HCT116 (cell line): ENCODE measurements at regions not wholly inside any gene's neighbourhood (a gene's known extent, or its start where the extent isn't known, plus 50 kb on each side); places are given as distances from the start of the nearest gene placed in this dataset.

ENCODE experiments used
- ATAC-seq: fragments of 200-7000 bp; cut with Tn5 transposase; 2 replicates; pipeline ENCODE4 v1.9.1; 2020; ENCODE audit warnings: mild to moderate bottlenecking, moderate library complexity
- BruUV-seq: library from RNA; stranded (reverse); fragments of 400-500 nt; replicated peaks from 2 replicates; lab custom pipeline; 2021; lab: Mats Ljungman, UMichigan
- CTCF ChIA-PET: fragments of 300-600 bp; sonication (Branson Sonifier 250); formaldehyde crosslinking; loops from one replicate; lab custom pipeline; 2021; ENCODE audit warnings: antibody characterized with exemption; lab: Charles Lee
- POLR2A ChIA-PET: fragments of 300-600, 350-600 bp; sonication (Branson Sonifier 250); formaldehyde crosslinking; loops from one replicate; lab custom pipeline; 2021; ENCODE audit warnings: antibody characterized with exemption; lab: Charles Lee
- RAD21 ChIA-PET, 2 experiments: fragments of 300-600 bp; sonication (Branson Sonifier 250); formaldehyde crosslinking; loops; one replicate each; lab custom pipeline; 2023; ENCODE audit warnings: low total read pairs in 2 of 2; ENCODE audit not compliant: uncharacterized antibody in 2 of 2, unreplicated experiment in 2 of 2, low non-redundant PET in 1 of 2; lab: Charles Lee
- DNase-seq: peaks from one replicate; pipeline ENCODE4 v3.0.0-alpha.2; 2010; ENCODE audit warnings: low read depth, low spot score
- H2AFZ ChIP-seq: fragments of 200-600 bp; shearing (Covaris generic), sonication (generic); 2 replicates; pipeline ENCODE4 v1.6.1; 2017; ENCODE audit warnings: low read depth, mixed run types, mixed read lengths, antibody characterized with exemption, low read length; ENCODE audit not compliant: poor library complexity, severe bottlenecking
- H3K27ac ChIP-seq: 2 replicates; pipeline ENCODE4 v1.5.1; 2012; ENCODE audit warnings: low read depth, low read length
- H3K27me3 ChIP-seq: fragments of 200-600 bp; sonication (generic); 2 replicates; pipeline ENCODE4 v1.6.1; 2016; ENCODE audit warnings: mixed run types, low read length, mixed read lengths; ENCODE audit not compliant: insufficient read depth
- H3K36me3 ChIP-seq, 2 experiments: fragments of 200-500 bp in 1 of 2; fragments of 200-600 bp in 1 of 2; sonication (Bioruptor generic) in 1 of 2; sonication (generic) in 1 of 2; 2 replicates each; pipeline versions ENCODE4 v1.5.1 to v1.6.1; 2014 to 2016; ENCODE audit warnings: low read length in 2 of 2, inconsistent platforms in 1 of 2, mixed read lengths in 1 of 2, mixed run types in 1 of 2; ENCODE audit not compliant: insufficient read depth in 2 of 2, control insufficient read depth in 1 of 2
- H3K4me1 ChIP-seq, 2 experiments: fragments of 200-600 bp in 1 of 2; sonication (generic) in 1 of 2; 2 replicates each; pipeline versions ENCODE4 v1.5.1 to v1.6.1; 2012 to 2017; ENCODE audit warnings: low read length in 2 of 2, inconsistent platforms in 1 of 2, mild to moderate bottlenecking in 1 of 2, mixed read lengths in 1 of 2, mixed run types in 1 of 2, moderate library complexity in 1 of 2; ENCODE audit not compliant: insufficient read depth in 2 of 2, control insufficient read depth in 1 of 2
- H3K4me2 ChIP-seq: fragments of 200-600 bp; sonication (generic); 2 replicates; pipeline ENCODE4 v1.6.1; 2017; ENCODE audit warnings: mixed run types, low read length, mixed read lengths
- H3K4me3 ChIP-seq, 2 experiments: fragments of 200-600 bp in 1 of 2; sonication (generic) in 1 of 2; replicated peaks in 1 of 2; 2 replicates each; pipeline ENCODE4 v1.5.1; 2011 to 2016; ENCODE audit warnings: low read length in 2 of 2, control low read depth in 1 of 2, low read depth in 1 of 2, mild to moderate bottlenecking in 1 of 2, mixed read lengths in 1 of 2, mixed run types in 1 of 2
- H3K79me2 ChIP-seq: fragments of 200-600 bp; sonication (generic); 2 replicates; pipeline ENCODE4 v1.6.1; 2017; ENCODE audit warnings: mild to moderate bottlenecking, mixed run types, low read length, moderate library complexity, mixed read lengths; ENCODE audit not compliant: insufficient read depth
- H3K9ac ChIP-seq: fragments of 200-600 bp; sonication (generic); 2 replicates; pipeline ENCODE4 v1.6.1; 2016; ENCODE audit warnings: low read length, mixed read lengths
- H3K9me2 ChIP-seq: fragments of 200-600 bp; sonication (generic), shearing (Covaris generic); 2 replicates; pipeline ENCODE4 v1.6.1; 2017; ENCODE audit warnings: mixed run types, mild to moderate bottlenecking, moderate library complexity; ENCODE audit not compliant: insufficient read depth
- H3K9me3 ChIP-seq, 2 experiments: fragments of 200-500 bp in 1 of 2; fragments of 200-600 bp in 1 of 2; sonication (Bioruptor generic) in 1 of 2; sonication (generic) in 1 of 2; 2 replicates each; pipeline ENCODE4 v1.6.1; 2014 to 2017; ENCODE audit warnings: low read length in 2 of 2, mixed read lengths in 2 of 2, inconsistent platforms in 1 of 2, low read depth in 1 of 2, mild to moderate bottlenecking in 1 of 2, mixed run types in 1 of 2, moderate library complexity in 1 of 2; ENCODE audit not compliant: control insufficient read depth in 1 of 2, insufficient read depth in 1 of 2
- H4K20me1 ChIP-seq: fragments of 200-600 bp; sonication (generic), shearing (Covaris generic); 2 replicates; pipeline ENCODE4 v1.6.1; 2017; ENCODE audit warnings: mixed run types, mild to moderate bottlenecking, moderate library complexity; ENCODE audit not compliant: insufficient read depth
- CEBPB ChIP-seq: IDR thresholded peaks from 2 replicates; pipeline ENCODE4 v1.6.1; 2012; ENCODE audit warnings: low read depth
- EGR1 ChIP-seq: IDR thresholded peaks from 2 replicates; pipeline ENCODE4 v1.6.1; 2012; ENCODE audit warnings: low read depth
- ELF1 ChIP-seq: IDR thresholded peaks from 2 replicates; pipeline ENCODE4 v1.6.1; 2012; ENCODE audit warnings: low read depth, borderline replicate concordance
- EZH2 ChIP-seq: fragments of 200-600 bp; sonication (generic); IDR thresholded peaks from 2 replicates; pipeline ENCODE4 v1.6.1; 2017; ENCODE audit warnings: antibody characterized with exemption, mixed run types
- EZH2phosphoT487 ChIP-seq: fragments of 200-600 bp; IDR thresholded peaks from 2 replicates; pipeline ENCODE4 v1.6.1; 2018; ENCODE audit warnings: antibody characterized with exemption, borderline replicate concordance
- FOSL1 ChIP-seq: IDR thresholded peaks from 2 replicates; pipeline ENCODE4 v1.6.1; 2012; ENCODE audit warnings: low read depth
- JUND ChIP-seq: IDR thresholded peaks from 2 replicates; pipeline ENCODE4 v1.6.1; 2012
- POLR2A ChIP-seq: IDR thresholded peaks from 2 replicates; pipeline ENCODE4 v1.7.0; 2011; ENCODE audit warnings: borderline replicate concordance; ENCODE audit not compliant: insufficient read depth, insufficient read length; ENCODE audit errors: extremely low read depth
- POLR2AphosphoS5 ChIP-seq: IDR thresholded peaks from 2 replicates; pipeline ENCODE4 v1.6.1; 2011; ENCODE audit warnings: mild to moderate bottlenecking, low read depth, low read length, moderate library complexity
- RAD21 ChIP-seq: IDR thresholded peaks from 2 replicates; pipeline ENCODE4 v1.6.1; 2012; ENCODE audit warnings: low read depth, mild to moderate bottlenecking
- SIN3A ChIP-seq: IDR thresholded peaks from 2 replicates; pipeline ENCODE4 v1.6.1; 2012; ENCODE audit warnings: low read depth
- SP1 ChIP-seq: IDR thresholded peaks from 2 replicates; pipeline ENCODE4 v1.6.1; 2012; ENCODE audit warnings: low read depth
- SRF ChIP-seq: IDR thresholded peaks from 2 replicates; pipeline ENCODE4 v1.6.1; 2012; ENCODE audit warnings: low read depth
- TCF7L2 ChIP-seq: IDR thresholded peaks from 2 replicates; pipeline ENCODE4 v1.7.0; 2011; ENCODE audit warnings: borderline replicate concordance, inconsistent platforms; ENCODE audit not compliant: insufficient read depth, insufficient read length; ENCODE audit errors: extremely low read depth
- YY1 ChIP-seq: IDR thresholded peaks from 2 replicates; pipeline ENCODE4 v1.6.1; 2011; ENCODE audit warnings: low read length, low read depth, moderate library complexity, mild to moderate bottlenecking; ENCODE audit not compliant: insufficient replicate concordance; ENCODE audit errors: extremely low read depth
- ZFX ChIP-seq: fragments of 450-650 bp; IDR thresholded peaks from 2 replicates; pipeline ENCODE4 v1.6.1; 2017
- intact Hi-C: fragments of 100-400 bp; cut with micrococcal nuclease; formaldehyde crosslinking; loops from 2 replicates; pipeline ENCODE4 v1.10.0; 2022
- TF ChIP-seq, protein P1 (sequence below): IDR thresholded peaks from 2 replicates; pipeline ENCODE4 v1.6.1; 2012; ENCODE audit warnings: low read depth
- TF ChIP-seq, protein P2 (sequence below): IDR thresholded peaks from 2 replicates; pipeline ENCODE4 v1.6.1; 2012
- TF ChIP-seq, protein P3 (sequence below): IDR thresholded peaks from 2 replicates; pipeline ENCODE4 v1.6.1; 2011; ENCODE audit warnings: mild to moderate bottlenecking, low read length, moderate library complexity; ENCODE audit not compliant: insufficient replicate concordance; ENCODE audit errors: extremely low read depth
- TF ChIP-seq, protein P4 (sequence below): IDR thresholded peaks from 2 replicates; pipeline ENCODE4 v1.6.1; 2012

DNA sequence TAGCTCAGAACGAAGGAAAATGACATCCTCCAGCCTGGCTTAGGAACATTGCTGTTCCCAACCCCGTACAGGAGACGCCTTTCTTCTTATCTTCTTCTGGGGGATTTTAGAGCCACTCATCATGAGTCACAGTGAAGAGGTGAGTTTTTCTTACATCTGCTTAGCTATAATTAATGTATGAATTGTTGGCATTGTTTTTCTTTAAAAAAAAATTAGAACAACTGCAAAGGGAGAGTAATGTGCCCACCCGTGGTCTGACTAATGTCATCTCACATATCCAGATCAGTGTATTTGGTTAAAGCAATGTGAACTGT is 310.6 kb upstream of the TSHZ3 start:
- POLR2A ChIA-PET = no interaction called here
- no peak overlapping the region for H3K4me3 ChIP-seq
- BruUV-seq = no TSS peak
- intact Hi-C loops = no loop called here
- RAD21 ChIA-PET = no interaction called here
- H3K9ac ChIP-seq = no peak overlapping the region
- no peaks in the 10 kb centered on the region for H3K27me3 ChIP-seq
- H3K79me2 ChIP-seq = no peaks in the 10 kb centered on the region
- H3K4me2 ChIP-seq = no peak overlapping the region
- H2AFZ ChIP-seq = no peak overlapping the region
- H3K4me1 ChIP-seq = no peaks in the 10 kb centered on the region
- TF ChIP-seq TCF7L2 (no peak), SIN3A (no peak), SP1 (no peak), EZH2 (no peak), FOSL1 (no peak), ZFX (no peak), ELF1 (no peak), RAD21 (no peak), POLR2A (no peak), EZH2phosphoT487 (no peak), SRF (no peak), YY1 (no peak), POLR2AphosphoS5 (no peak), JUND (no peak), CEBPB (no peak), EGR1 (no peak)
- TF ChIP-seq, protein P1, sequence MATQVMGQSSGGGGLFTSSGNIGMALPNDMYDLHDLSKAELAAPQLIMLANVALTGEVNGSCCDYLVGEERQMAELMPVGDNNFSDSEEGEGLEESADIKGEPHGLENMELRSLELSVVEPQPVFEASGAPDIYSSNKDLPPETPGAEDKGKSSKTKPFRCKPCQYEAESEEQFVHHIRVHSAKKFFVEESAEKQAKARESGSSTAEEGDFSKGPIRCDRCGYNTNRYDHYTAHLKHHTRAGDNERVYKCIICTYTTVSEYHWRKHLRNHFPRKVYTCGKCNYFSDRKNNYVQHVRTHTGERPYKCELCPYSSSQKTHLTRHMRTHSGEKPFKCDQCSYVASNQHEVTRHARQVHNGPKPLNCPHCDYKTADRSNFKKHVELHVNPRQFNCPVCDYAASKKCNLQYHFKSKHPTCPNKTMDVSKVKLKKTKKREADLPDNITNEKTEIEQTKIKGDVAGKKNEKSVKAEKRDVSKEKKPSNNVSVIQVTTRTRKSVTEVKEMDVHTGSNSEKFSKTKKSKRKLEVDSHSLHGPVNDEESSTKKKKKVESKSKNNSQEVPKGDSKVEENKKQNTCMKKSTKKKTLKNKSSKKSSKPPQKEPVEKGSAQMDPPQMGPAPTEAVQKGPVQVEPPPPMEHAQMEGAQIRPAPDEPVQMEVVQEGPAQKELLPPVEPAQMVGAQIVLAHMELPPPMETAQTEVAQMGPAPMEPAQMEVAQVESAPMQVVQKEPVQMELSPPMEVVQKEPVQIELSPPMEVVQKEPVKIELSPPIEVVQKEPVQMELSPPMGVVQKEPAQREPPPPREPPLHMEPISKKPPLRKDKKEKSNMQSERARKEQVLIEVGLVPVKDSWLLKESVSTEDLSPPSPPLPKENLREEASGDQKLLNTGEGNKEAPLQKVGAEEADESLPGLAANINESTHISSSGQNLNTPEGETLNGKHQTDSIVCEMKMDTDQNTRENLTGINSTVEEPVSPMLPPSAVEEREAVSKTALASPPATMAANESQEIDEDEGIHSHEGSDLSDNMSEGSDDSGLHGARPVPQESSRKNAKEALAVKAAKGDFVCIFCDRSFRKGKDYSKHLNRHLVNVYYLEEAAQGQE = no peak
- TF ChIP-seq, protein P2, sequence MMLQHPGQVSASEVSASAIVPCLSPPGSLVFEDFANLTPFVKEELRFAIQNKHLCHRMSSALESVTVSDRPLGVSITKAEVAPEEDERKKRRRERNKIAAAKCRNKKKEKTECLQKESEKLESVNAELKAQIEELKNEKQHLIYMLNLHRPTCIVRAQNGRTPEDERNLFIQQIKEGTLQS = no peak
- TF ChIP-seq, protein P3, sequence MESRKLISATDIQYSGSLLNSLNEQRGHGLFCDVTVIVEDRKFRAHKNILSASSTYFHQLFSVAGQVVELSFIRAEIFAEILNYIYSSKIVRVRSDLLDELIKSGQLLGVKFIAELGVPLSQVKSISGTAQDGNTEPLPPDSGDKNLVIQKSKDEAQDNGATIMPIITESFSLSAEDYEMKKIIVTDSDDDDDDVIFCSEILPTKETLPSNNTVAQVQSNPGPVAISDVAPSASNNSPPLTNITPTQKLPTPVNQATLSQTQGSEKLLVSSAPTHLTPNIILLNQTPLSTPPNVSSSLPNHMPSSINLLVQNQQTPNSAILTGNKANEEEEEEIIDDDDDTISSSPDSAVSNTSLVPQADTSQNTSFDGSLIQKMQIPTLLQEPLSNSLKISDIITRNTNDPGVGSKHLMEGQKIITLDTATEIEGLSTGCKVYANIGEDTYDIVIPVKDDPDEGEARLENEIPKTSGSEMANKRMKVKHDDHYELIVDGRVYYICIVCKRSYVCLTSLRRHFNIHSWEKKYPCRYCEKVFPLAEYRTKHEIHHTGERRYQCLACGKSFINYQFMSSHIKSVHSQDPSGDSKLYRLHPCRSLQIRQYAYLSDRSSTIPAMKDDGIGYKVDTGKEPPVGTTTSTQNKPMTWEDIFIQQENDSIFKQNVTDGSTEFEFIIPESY = no peak
- TF ChIP-seq, protein P4, sequence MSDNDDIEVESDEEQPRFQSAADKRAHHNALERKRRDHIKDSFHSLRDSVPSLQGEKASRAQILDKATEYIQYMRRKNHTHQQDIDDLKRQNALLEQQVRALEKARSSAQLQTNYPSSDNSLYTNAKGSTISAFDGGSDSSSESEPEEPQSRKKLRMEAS = no peak
- H3K9me3 ChIP-seq = peaks cover 10 to 24% of the 10 kb centered on the region in 2 experiments; a peak in 2 of 4 replicates
- ATAC-seq = no peak
- CTCF ChIA-PET = no interaction called here
- no peaks in the 10 kb centered on the region for H3K36me3 ChIP-seq
- no peaks in the 10 kb centered on the region for H4K20me1 ChIP-seq
- no peak overlapping the region for H3K27ac ChIP-seq
- DNase-seq = no peak
- H3K9me2 ChIP-seq = no peaks in the 10 kb centered on the region
